Sigmoid colon (tissue), 4 donors: ENCODE measurements at regions not wholly inside any gene's neighbourhood (a gene's known extent, or its start where the extent isn't known, plus 50 kb on each side); places are given as distances from the start of the nearest gene placed in this dataset.

Source experiments
- EP300 ChIP-seq, 4 donors: sonication (generic); formaldehyde crosslinking; IDR thresholded peaks; one replicate each; pipeline ENCODE4 v1.6.1; 2017; ENCODE audit warnings: antibody characterized with exemption in 4 of 4
- POLR2A ChIP-seq, 2 donors: fragments of 450-650 bp; IDR thresholded peaks; one replicate each; pipeline ENCODE4 v1.6.1; 2016; ENCODE audit warnings: antibody characterized with exemption in 2 of 2, mild to moderate bottlenecking in 2 of 2, moderate library complexity in 2 of 2
- POLR2AphosphoS5 ChIP-seq, 4 donors: sonication (generic); formaldehyde crosslinking; IDR thresholded peaks; one replicate each; pipeline ENCODE4 v1.6.1; 2017; ENCODE audit warnings: antibody characterized with exemption in 4 of 4
- TF ChIP-seq, protein P1 (sequence below), 4 experiments: fragments of 450-650 bp in 3 of 4; fragments of 200-600 bp in 1 of 4; IDR thresholded peaks; one replicate each; pipeline ENCODE4 v1.5.1; 2016 to 2019; ENCODE audit warnings: antibody characterized with exemption in 4 of 4, mild to moderate bottlenecking in 3 of 4, moderate library complexity in 2 of 4

DNA sequence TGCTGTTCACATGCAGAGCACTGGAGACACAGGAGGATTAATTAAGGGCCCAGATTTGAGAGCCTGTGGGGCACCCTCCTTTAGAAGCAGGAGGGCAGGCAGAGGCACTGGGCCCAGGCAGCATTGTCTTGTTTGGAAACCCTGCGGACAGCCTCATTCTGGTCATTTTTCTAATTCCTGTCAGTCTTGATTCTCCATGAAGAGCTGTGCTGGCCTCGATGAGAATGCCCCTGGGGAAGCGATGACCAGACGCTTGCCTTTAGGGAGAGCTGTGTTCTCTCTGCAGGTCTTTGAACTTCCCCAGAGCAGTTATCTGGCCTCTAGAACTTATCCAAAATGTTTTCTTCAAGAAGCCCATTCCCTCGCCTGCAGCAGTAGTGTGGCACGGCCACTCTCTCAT is 117.8 kb upstream of the PTCH1 start:
- TF ChIP-seq POLR2A (IDR thresholded peaks at IDR 0.05) (no peak), EP300 (IDR thresholded peaks at IDR 0.05) (no peak), POLR2AphosphoS5 (IDR thresholded peaks at IDR 0.05) (no peak)
- TF ChIP-seq, protein P1, sequence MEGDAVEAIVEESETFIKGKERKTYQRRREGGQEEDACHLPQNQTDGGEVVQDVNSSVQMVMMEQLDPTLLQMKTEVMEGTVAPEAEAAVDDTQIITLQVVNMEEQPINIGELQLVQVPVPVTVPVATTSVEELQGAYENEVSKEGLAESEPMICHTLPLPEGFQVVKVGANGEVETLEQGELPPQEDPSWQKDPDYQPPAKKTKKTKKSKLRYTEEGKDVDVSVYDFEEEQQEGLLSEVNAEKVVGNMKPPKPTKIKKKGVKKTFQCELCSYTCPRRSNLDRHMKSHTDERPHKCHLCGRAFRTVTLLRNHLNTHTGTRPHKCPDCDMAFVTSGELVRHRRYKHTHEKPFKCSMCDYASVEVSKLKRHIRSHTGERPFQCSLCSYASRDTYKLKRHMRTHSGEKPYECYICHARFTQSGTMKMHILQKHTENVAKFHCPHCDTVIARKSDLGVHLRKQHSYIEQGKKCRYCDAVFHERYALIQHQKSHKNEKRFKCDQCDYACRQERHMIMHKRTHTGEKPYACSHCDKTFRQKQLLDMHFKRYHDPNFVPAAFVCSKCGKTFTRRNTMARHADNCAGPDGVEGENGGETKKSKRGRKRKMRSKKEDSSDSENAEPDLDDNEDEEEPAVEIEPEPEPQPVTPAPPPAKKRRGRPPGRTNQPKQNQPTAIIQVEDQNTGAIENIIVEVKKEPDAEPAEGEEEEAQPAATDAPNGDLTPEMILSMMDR (IDR thresholded peaks at IDR 0.05), result no peak
